Uterus (tissue), 3 donors: ENCODE measurements at regions not wholly inside any gene's neighbourhood (a gene's known extent, or its start where the extent isn't known, plus 50 kb on each side); places are given as distances from the start of the nearest gene placed in this dataset.
"Not testable (repeated sequence)": the region's sequence is repeated elsewhere in the genome, so short reads cannot be mapped to it uniquely, and the experiment has no call there.

Source experiments
- DNase-seq, 2 donors: peaks; one replicate each; pipeline ENCODE4 v3.0.0-alpha.2; 2019 to 2020
- H3K27ac ChIP-seq, 2 donors: fragments of 200-600 bp; sonication (generic); 1 replicate in 1 of 2; 2 replicates in 1 of 2; pipeline ENCODE4 v1.5.1; 2016 to 2018
- H3K27me3 ChIP-seq, 2 donors: fragments of 200-600 bp; sonication (generic); one replicate each; pipeline ENCODE4 v1.5.1; 2018 to 2019; ENCODE audit warnings: control low read depth in 1 of 2
- H3K36me3 ChIP-seq, 2 donors: fragments of 200-600 bp; sonication (generic); one replicate each; pipeline ENCODE4 v1.5.1; 2019; ENCODE audit warnings: control low read depth in 1 of 2
- H3K4me1 ChIP-seq, 2 donors: fragments of 200-600 bp; sonication (generic); one replicate each; pipeline ENCODE4 v1.5.1; 2018 to 2019; ENCODE audit warnings: control low read depth in 1 of 2
- H3K4me3 ChIP-seq, 2 donors: fragments of 200-600 bp; sonication (generic); 1 replicate in 1 of 2; 2 replicates in 1 of 2; pipeline ENCODE4 v1.5.1; 2018 to 2019; ENCODE audit warnings: mild to moderate bottlenecking in 1 of 2
- H3K9me3 ChIP-seq, 2 donors: fragments of 200-600 bp; sonication (generic); one replicate each; pipeline ENCODE4 v1.5.1; 2019; ENCODE audit warnings: control low read depth in 1 of 2
- CTCF ChIP-seq, 4 experiments: fragments of 200-600 bp in 2 of 4; fragments of 450-650 bp in 2 of 4; sonication (generic) in 2 of 4; IDR thresholded peaks; one replicate each; pipeline ENCODE4 v1.5.1; 2016 to 2019; ENCODE audit warnings: antibody characterized with exemption in 4 of 4, mild to moderate bottlenecking in 2 of 4, moderate library complexity in 1 of 4
- POLR2A ChIP-seq, 2 donors: fragments of 450-650 bp; IDR thresholded peaks; one replicate each; pipeline ENCODE4 v1.6.1; 2016; ENCODE audit warnings: antibody characterized with exemption in 2 of 2, mild to moderate bottlenecking in 1 of 2, moderate library complexity in 1 of 2
- intact Hi-C: fragments of 100-400 bp; cut with DNase I; formaldehyde crosslinking; loops from one replicate; pipeline ENCODE4 v1.15.1; 2023; ENCODE audit warnings: low total_unique reads
- donor health status: DM: yes; HTN: yes; CAD: no.

GRCh38 chr22:27603111-27603799 lies 198.3 kb downstream of the MN1 start:
- TF ChIP-seq CTCF (IDR thresholded peaks at IDR 0.05) (no peak), POLR2A (IDR thresholded peaks at IDR 0.05) (no peak)
- Histone ChIP-seq H3K27me3 (no peaks in the 10 kb centered on the region), H3K4me3 (no peak overlapping the region), H3K36me3 (no peaks in the 10 kb centered on the region), H3K9me3 (no peaks in the 10 kb centered on the region), H3K27ac (no peak overlapping the region), H3K4me1 (no peaks in the 10 kb centered on the region)
- DNase-seq: no peak
- intact Hi-C loops: no loop called here

DNA sequence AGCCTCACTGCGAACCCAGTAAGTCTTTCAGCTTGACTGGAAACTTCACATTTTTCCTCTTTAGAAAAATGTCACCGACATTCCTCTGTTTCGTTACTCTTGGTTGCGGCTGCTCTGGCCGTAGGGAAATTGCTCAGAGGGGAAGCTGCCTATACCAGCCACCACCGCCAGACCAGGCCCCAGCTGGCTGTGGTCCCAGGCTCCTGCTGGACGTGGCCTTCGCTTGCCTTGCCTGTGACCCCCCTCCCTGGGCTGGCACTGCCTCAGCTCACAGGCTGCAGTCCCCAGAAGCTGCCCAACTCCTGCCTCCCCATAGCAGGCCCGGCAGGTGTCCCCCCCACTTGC lies 197.8 kb downstream of the MN1 start:
- intact Hi-C loops: no loop called here
- Histone ChIP-seq H3K4me1 (no peaks in the 10 kb centered on the region), H3K27me3 (no peaks in the 10 kb centered on the region), H3K27ac (no peak overlapping the region), H3K36me3 (no peaks in the 10 kb centered on the region), H3K9me3 (no peaks in the 10 kb centered on the region), H3K4me3 (no peak overlapping the region)
- TF ChIP-seq CTCF (IDR thresholded peaks at IDR 0.05): no peak
- no peak for TF ChIP-seq POLR2A (IDR thresholded peaks at IDR 0.05)
- DNase-seq: no peak

- TF ChIP-seq CTCF (IDR thresholded peaks at IDR 0.05): no peak
- no peak for TF ChIP-seq POLR2A (IDR thresholded peaks at IDR 0.05)
- Histone ChIP-seq H3K4me1 (no peaks in the 10 kb centered on the region), H3K9me3 (no peaks in the 10 kb centered on the region), H3K4me3 (no peak overlapping the region), H3K27ac (no peak overlapping the region), H3K27me3 (no peaks in the 10 kb centered on the region), H3K36me3 (no peaks in the 10 kb centered on the region)
- intact Hi-C loops: no loop called here
- no peak for DNase-seq
These were observed 196.2 kb downstream of the MN1 start for GRCh38 chr22:27605390-27605789.

- H3K27me3 ChIP-seq, DNase-seq, H3K4me1 ChIP-seq, H3K4me3 ChIP-seq, H3K27ac ChIP-seq, H3K36me3 ChIP-seq, H3K9me3 ChIP-seq, intact Hi-C loops: not testable (repeated sequence)
These were observed 193.8 kb downstream of the MN1 start for GRCh38 chr22:27607750-27608149.

DNA sequence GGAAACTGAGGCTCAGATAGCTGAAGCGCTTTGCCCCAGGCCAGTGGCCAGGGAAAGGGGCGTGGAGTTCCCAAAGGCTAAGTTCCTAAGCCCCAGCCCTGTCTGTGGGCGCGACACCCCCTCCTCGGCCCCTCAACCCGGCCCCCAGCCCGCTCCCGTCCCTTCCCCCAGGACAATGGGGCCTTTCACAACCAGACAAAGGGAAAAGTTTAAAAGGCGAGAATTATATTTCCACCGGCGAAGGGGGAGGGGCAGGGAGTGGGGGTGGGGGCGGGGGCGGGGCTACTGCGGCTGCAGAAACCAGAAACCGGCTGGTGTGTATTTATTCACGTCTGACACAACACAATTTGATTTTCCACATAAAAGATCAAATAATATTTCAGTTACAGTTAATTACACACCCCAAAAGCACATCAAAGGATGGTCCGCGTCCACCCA lies 192.1 kb downstream of the MN1 start:
- H3K4me1 ChIP-seq: no peaks in the 10 kb centered on the region
- DNase-seq: no peak
- H3K9me3 ChIP-seq: no peaks in the 10 kb centered on the region
- H3K27ac ChIP-seq: no peak overlapping the region
- H3K27me3 ChIP-seq: no peaks in the 10 kb centered on the region
- intact Hi-C loops: no loop called here
- H3K36me3 ChIP-seq: no peaks in the 10 kb centered on the region
- H3K4me3 ChIP-seq: no peak overlapping the region
- TF ChIP-seq POLR2A (IDR thresholded peaks at IDR 0.05) (no peak), CTCF (IDR thresholded peaks at IDR 0.05) (no peak)

DNA sequence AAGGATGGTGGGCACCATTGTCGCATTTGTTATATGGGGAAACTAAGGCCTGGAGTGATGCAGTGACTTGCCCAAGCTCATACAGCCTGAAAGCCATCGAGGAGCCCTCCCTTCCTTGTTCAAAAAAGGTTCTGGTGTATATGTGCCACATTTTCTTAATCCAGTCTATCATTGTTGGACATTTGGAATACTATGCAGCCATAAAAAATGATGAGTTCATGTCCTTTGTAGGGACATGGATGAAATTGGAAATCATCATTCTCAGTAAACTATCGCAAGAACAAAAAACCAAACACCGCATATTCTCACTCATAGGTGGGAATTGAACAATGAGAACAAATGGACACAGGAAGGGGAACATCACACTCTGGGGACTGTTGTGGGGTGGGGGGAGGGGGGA lies 191.4 kb downstream of the MN1 start:
- H3K27me3 ChIP-seq, H3K27ac ChIP-seq, intact Hi-C loops, H3K36me3 ChIP-seq, H3K4me3 ChIP-seq, DNase-seq, H3K4me1 ChIP-seq, H3K9me3 ChIP-seq: not testable (repeated sequence)
